ENCODE measurements at regions not wholly inside any gene's neighbourhood (a gene's known extent, or its start where the extent isn't known, plus 50 kb on each side); places are given as distances from the start of the nearest gene placed in this dataset.

GRCh38 chr18:39421276-39421675 lies 1855.7 kb upstream of the CELF4 start:
- TF ChIP-seq CTCF (IDR thresholded peaks at IDR 0.05; ENCODE audit: insufficient read depth, low read depth, low read length) = no peak
- TF ChIP-seq EZH2 (IDR thresholded peaks at IDR 0.05; ENCODE audit: insufficient read depth, low read length) = no peak
